HepG2 (cell line): ENCODE measurements at regions not wholly inside any gene's neighbourhood (a gene's known extent, or its start where the extent isn't known, plus 50 kb on each side); places are given as distances from the start of the nearest gene placed in this dataset.

Experiments used
- ATAC-seq: fragments of 200-7000 bp; cut with Tn5 transposase; 3 replicates; pipeline ENCODE4 v1.9.1; 2020; ENCODE audit warnings: mild to moderate bottlenecking, moderate library complexity
- BruUV-seq: library from RNA; stranded (reverse); fragments of 400-500 nt; replicated peaks from 2 replicates; lab custom pipeline; 2021; lab: Mats Ljungman, UMichigan
- CTCF ChIA-PET: fragments of 300-600 bp; formaldehyde crosslinking; extraction: SDS; loops from one replicate; lab custom pipeline; 2021; ENCODE audit warnings: low total read pairs, inconsistent platforms, low intra/inter-chr PET ratio; lab: Yijun Ruan, JAX
- POLR2A ChIA-PET: fragments of 350-600 bp; sonication (Branson Sonifier 250); formaldehyde crosslinking; loops from one replicate; lab custom pipeline; 2020; ENCODE audit warnings: antibody characterized with exemption, inconsistent platforms; lab: Yijun Ruan, JAX
- DNase-seq: peaks from one replicate; pipeline ENCODE4 v3.0.0-alpha.2; 2015; ENCODE audit warnings: low spot score
- FAIRE-seq: peaks from 3 replicates; lab custom pipeline; 2011; peaks lifted over from hg19 to GRCh38; lab: Jason Lieb, UNC
- H2AFZ ChIP-seq: one replicate; pipeline ENCODE4 v1.6.1; 2011; ENCODE audit warnings: low read length, inconsistent platforms
- H3K27ac ChIP-seq: fragments of 300-600 bp; 3 replicates; pipeline ENCODE4 v1.8.0; 2011; ENCODE audit warnings: mixed run types, mild to moderate bottlenecking, mixed read lengths, low read length, inconsistent platforms; ENCODE audit not compliant: insufficient read depth; ENCODE audit errors: extremely low read length
- H3K27me3 ChIP-seq, 2 experiments: fragments of 200-600 bp in 1 of 2; 2 replicates in 1 of 2; 3 replicates in 1 of 2; pipeline versions ENCODE4 v1.6.0 to v1.8.0; 2011; ENCODE audit warnings: low read length in 2 of 2, mild to moderate bottlenecking in 2 of 2, moderate library complexity in 2 of 2, inconsistent platforms in 1 of 2; ENCODE audit not compliant: insufficient read depth in 2 of 2, control insufficient read depth in 1 of 2
- H3K36me3 ChIP-seq, 2 experiments: fragments of 200-600 bp in 1 of 2; replicated peaks in 1 of 2; 2 replicates in 1 of 2; 3 replicates in 1 of 2; pipeline versions ENCODE4 v1.5.1 to v1.8.0; 2011; ENCODE audit warnings: low read length in 2 of 2, inconsistent platforms in 1 of 2; ENCODE audit not compliant: insufficient read depth in 2 of 2, control insufficient read depth in 1 of 2
- H3K4me1 ChIP-seq: 2 replicates; pipeline ENCODE4 v1.5.1; 2012; ENCODE audit warnings: low read length, inconsistent platforms; ENCODE audit not compliant: insufficient read depth
- H3K4me2 ChIP-seq: 2 replicates; pipeline ENCODE4 v1.6.0; 2011; ENCODE audit warnings: low read depth, low read length, inconsistent platforms
- H3K4me3 ChIP-seq, 3 experiments: fragments of 200-600 bp in 1 of 3; sonication (generic), shearing (Covaris generic) in 1 of 3; replicated peaks in 1 of 3; 2 replicates each; pipeline ENCODE4 v1.5.1; 2011 to 2016; ENCODE audit warnings: low read length in 3 of 3, inconsistent platforms in 2 of 3, low read depth in 2 of 3, mild to moderate bottlenecking in 2 of 3, control low read depth in 1 of 3, mixed read lengths in 1 of 3; ENCODE audit not compliant: insufficient read depth in 1 of 3
- H3K79me2 ChIP-seq: one replicate; pipeline ENCODE4 v1.6.1; 2011; ENCODE audit warnings: low read length, inconsistent platforms; ENCODE audit not compliant: insufficient read depth
- H3K9ac ChIP-seq: 2 replicates; pipeline ENCODE4 v1.6.0; 2011; ENCODE audit warnings: mild to moderate bottlenecking, low read depth, low read length, inconsistent platforms; ENCODE audit not compliant: insufficient read depth
- H3K9me3 ChIP-seq: 2 replicates; pipeline ENCODE4 v1.5.1; 2012; ENCODE audit warnings: mild to moderate bottlenecking, low read length
- H4K20me1 ChIP-seq: 2 replicates; pipeline ENCODE4 v1.6.0; 2011; ENCODE audit warnings: inconsistent platforms, mild to moderate bottlenecking, low read length, moderate library complexity; ENCODE audit not compliant: insufficient read depth
- EEA1 ChIP-seq: sonication (generic); formaldehyde crosslinking; IDR thresholded peaks from 2 replicates; pipeline ENCODE4 v1.5.1; 2020; ENCODE audit warnings: mild to moderate bottlenecking, missing genetic modification reagents, borderline replicate concordance
- FOXC1 ChIP-seq: sonication (generic); formaldehyde crosslinking; IDR thresholded peaks from 2 replicates; pipeline ENCODE4 v1.8.0; 2022; ENCODE audit warnings: mild to moderate bottlenecking, missing genetic modification reagents, borderline replicate concordance
- FOXM1 ChIP-seq: sonication (generic); formaldehyde crosslinking; IDR thresholded peaks from 2 replicates; pipeline ENCODE4 v1.5.0; 2020; ENCODE audit warnings: missing genetic modification reagents
- GLI4 ChIP-seq: sonication (generic); formaldehyde crosslinking; IDR thresholded peaks from 2 replicates; pipeline ENCODE4 v1.5.1; 2020; ENCODE audit warnings: missing genetic modification reagents, mild to moderate bottlenecking, moderate library complexity, borderline replicate concordance
- KLF13 ChIP-seq: sonication (generic); formaldehyde crosslinking; IDR thresholded peaks from 2 replicates; pipeline ENCODE4 v1.4.0; 2020; ENCODE audit warnings: mild to moderate bottlenecking, missing genetic modification reagents
- MTF2 ChIP-seq: sonication (generic); formaldehyde crosslinking; IDR thresholded peaks from 2 replicates; pipeline ENCODE4 v1.5.0; 2020; ENCODE audit warnings: missing genetic modification reagents, borderline replicate concordance
- NAIF1 ChIP-seq: sonication (generic); formaldehyde crosslinking; IDR thresholded peaks from 2 replicates; pipeline ENCODE4 v1.5.0; 2020; ENCODE audit warnings: mild to moderate bottlenecking, missing genetic modification reagents, borderline replicate concordance
- SRY ChIP-seq: sonication (generic); formaldehyde crosslinking; IDR thresholded peaks from 2 replicates; pipeline ENCODE4 v1.8.0; 2022; ENCODE audit warnings: mild to moderate bottlenecking, missing genetic modification reagents
- ZNF205 ChIP-seq: IDR thresholded peaks from 2 replicates; pipeline ENCODE4 v1.6.1; 2018; ENCODE audit warnings: missing biosample characterization, missing genetic modification reagents
- ZNF263 ChIP-seq: sonication (generic); formaldehyde crosslinking; IDR thresholded peaks from 2 replicates; pipeline ENCODE4 v1.4.0; 2020; ENCODE audit warnings: missing genetic modification reagents
- ZNF264 ChIP-seq: sonication (generic); formaldehyde crosslinking; IDR thresholded peaks from 2 replicates; pipeline ENCODE4 v1.4.0; 2020; ENCODE audit warnings: missing genetic modification reagents
- ZNF274 ChIP-seq: sonication (generic); formaldehyde crosslinking; IDR thresholded peaks from 2 replicates; pipeline ENCODE4 v1.5.1; 2020; ENCODE audit warnings: mild to moderate bottlenecking, missing genetic modification reagents
- ZNF615 ChIP-seq: sonication (generic); formaldehyde crosslinking; IDR thresholded peaks from 2 replicates; pipeline ENCODE4 v1.5.0; 2020; ENCODE audit warnings: mild to moderate bottlenecking, missing genetic modification reagents, borderline replicate concordance
- ZZZ3 ChIP-seq: sonication (generic); formaldehyde crosslinking; IDR thresholded peaks from 2 replicates; pipeline ENCODE4 v1.4.0; 2020; ENCODE audit warnings: missing genetic modification reagents, mild to moderate bottlenecking, borderline replicate concordance
- WGBS: methylation state at CpG from one replicate; pipeline ENCODE4 v1.1.6; 2017; ENCODE audit warnings: low lambda C conversion rate; 5-methylcytosine and 5-hydroxymethylcytosine counted together
- in situ Hi-C: cut with HindIII; loops from 2 replicates; pipeline ENCODE4 v1.10.0; 2017; ENCODE audit warnings: low pct_unique_long_range_greater_than_20kb; ENCODE audit not compliant: extremely low pct_ligation_motif_present
- intact Hi-C: fragments of 100-400 bp; cut with micrococcal nuclease; formaldehyde crosslinking; loops from one replicate; pipeline ENCODE4 v1.10.0; 2022; ENCODE audit not compliant: unreplicated experiment

GRCh38 chr13:36549126-36549702, 116.9 kb downstream of the CCNA1 start:
- POLR2A ChIA-PET: no interaction called here
- CTCF ChIA-PET: no interaction called here
- Histone ChIP-seq H3K79me2 (no peaks in the 10 kb centered on the region), H2AFZ (no peak overlapping the region), H3K9ac (no peak overlapping the region), H3K27ac (no peak overlapping the region), H3K4me3 (no peak overlapping the region), H3K4me2 (no peak overlapping the region), H3K36me3 (no peaks in the 10 kb centered on the region), H3K4me1 (no peaks in the 10 kb centered on the region), H4K20me1 (no peaks in the 10 kb centered on the region), H3K9me3 (no peaks in the 10 kb centered on the region), H3K27me3 (peaks cover 0 to 3% of the 10 kb centered on the region in 2 experiments; a peak in 2 of 5 replicates)
- WGBS: 0% methylated on average over 2 of the region's 2 CpGs
- ATAC-seq: no peak
- intact Hi-C loops: no loop called here
- no peak for DNase-seq
- no TSS peak for BruUV-seq
- no peak for TF ChIP-seq ZZZ3 (CRISPR knock-in tag)
- TF ChIP-seq GLI4 (CRISPR knock-in tag): no peak
- no peak for TF ChIP-seq MTF2 (CRISPR knock-in tag)
- TF ChIP-seq EEA1: no peak
- TF ChIP-seq FOXM1 (CRISPR knock-in tag): no peak
- TF ChIP-seq ZNF615 (CRISPR knock-in tag): no peak
- no peak for TF ChIP-seq ZNF274 (CRISPR knock-in tag)
- TF ChIP-seq NAIF1: no peak
- no peak for TF ChIP-seq SRY (CRISPR knock-in tag)
- TF ChIP-seq ZNF264 (CRISPR knock-in tag): no peak
- no peak for TF ChIP-seq ZNF263 (CRISPR knock-in tag)
- TF ChIP-seq FOXC1 (CRISPR knock-in tag): no peak
- TF ChIP-seq ZNF205 (CRISPR knock-in tag): no peak
- TF ChIP-seq KLF13 (CRISPR knock-in tag): no peak
- no peak for FAIRE-seq
- in situ Hi-C loops: no loop called here
